ES-I3 (cell line): ENCODE measurements at regions not wholly inside any gene's neighbourhood (a gene's known extent, or its start where the extent isn't known, plus 50 kb on each side); places are given as distances from the start of the nearest gene placed in this dataset.

Source experiments
- H3K36me3 ChIP-seq: 2 replicates; pipeline ENCODE4 v1.6.1; 2013; ENCODE audit warnings: mild to moderate bottlenecking, low read length, control low read depth, moderate library complexity; ENCODE audit not compliant: insufficient read depth
- H3K4me1 ChIP-seq: 2 replicates; pipeline ENCODE4 v1.6.1; 2013; ENCODE audit warnings: mild to moderate bottlenecking, control low read depth, low read length; ENCODE audit not compliant: insufficient read depth
- H3K9ac ChIP-seq: 2 replicates; pipeline ENCODE4 v1.6.1; 2013; ENCODE audit warnings: low read depth, mild to moderate bottlenecking, low read length, moderate library complexity
- H3K9me3 ChIP-seq: 2 replicates; pipeline ENCODE4 v1.6.1; 2013; ENCODE audit warnings: mild to moderate bottlenecking, low read length, moderate library complexity; ENCODE audit not compliant: control insufficient read depth, insufficient read depth

DNA sequence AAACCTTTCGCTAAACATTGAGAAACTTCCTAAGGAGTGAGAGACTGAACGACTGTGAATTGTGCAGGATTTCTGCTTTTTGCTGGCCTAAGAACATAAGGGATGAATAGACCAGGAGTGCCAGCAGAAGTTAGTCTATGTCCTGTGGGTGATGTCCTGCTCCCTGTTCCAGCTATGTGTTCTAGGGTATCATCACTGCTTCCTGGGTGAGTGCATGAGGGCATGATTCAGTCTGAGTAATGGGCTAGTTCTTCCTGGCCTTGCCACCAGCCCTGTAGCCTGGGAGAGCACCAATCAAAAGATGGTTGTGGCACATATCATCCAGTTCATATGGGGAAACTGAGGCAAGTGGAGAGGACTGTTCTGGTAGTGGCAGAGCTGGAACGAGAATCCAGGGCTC lies 153.9 kb upstream of the TPM1 start:
- no peaks in the 10 kb centered on the region for H3K9me3 ChIP-seq
- H3K9ac ChIP-seq = no peak overlapping the region
- peaks cover 24% of the 10 kb centered on the region for H3K4me1 ChIP-seq
- H3K36me3 ChIP-seq = no peaks in the 10 kb centered on the region

DNA sequence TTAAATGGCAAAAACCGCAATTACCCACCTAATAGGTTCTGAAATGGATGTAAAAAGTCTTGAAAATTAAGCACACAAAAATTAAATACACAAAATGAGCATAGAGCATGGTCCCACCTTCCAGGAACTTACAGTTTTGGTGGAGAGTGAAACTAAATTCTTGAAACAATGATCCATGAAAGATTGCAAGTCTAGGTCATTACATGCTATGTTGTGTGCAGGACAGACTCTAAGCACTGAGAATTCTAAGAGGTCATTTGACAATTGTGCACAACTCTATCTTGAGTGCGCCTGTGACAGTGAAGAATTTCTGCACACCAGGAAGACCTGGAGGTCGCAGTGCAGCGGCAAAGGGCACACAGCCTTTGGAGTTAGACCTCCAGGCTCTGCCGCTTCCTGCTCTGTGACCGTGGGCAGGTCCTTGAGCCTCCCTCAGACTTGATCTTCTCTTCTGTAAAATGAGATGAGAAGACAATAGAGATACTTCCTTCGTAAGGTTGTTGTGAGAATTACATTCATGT lies 153.3 kb upstream of the TPM1 start:
- Histone ChIP-seq H3K36me3 (no peaks in the 10 kb centered on the region), H3K9me3 (no peaks in the 10 kb centered on the region), H3K4me1 (peaks cover 27% of the 10 kb centered on the region), H3K9ac (no peak overlapping the region)

DNA sequence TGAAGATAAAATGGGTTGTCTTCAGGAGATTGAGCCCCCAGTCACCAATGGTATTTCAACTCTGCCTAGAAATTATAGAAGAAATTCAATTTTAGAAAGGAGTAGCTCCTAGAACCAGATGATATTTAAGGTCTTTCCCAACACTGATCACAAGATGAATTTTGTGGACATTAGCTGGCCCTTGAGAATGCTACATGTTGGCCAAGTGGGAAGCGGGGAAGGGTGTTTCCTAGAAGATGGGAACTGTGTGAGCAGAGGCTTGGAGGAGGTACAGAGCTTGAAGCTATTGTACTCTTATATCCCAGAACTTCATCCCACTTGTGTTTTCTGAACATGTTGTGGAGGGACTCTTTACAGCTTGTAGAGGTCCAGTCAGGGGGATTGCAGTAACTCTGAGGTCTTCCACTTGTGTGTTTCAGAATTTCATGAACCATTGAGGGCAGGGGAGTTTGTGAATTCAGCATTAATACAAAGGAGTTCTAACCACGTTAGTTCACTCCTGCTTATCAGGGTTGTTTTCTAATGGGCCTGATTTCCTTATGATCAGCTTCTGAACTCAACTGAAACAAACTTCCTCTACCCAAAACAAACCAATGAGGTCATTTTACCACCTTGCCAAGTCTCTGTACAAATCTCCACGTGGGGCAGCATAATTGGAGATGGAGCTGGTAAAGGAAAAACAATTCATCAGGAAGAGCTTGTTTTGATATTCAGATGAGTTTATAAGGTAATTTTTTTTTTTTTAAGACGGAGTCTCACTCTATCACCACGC lies 152.6 kb upstream of the TPM1 start:
- Histone ChIP-seq H3K36me3 (no peaks in the 10 kb centered on the region), H3K4me1 (peaks cover 28% of the 10 kb centered on the region), H3K9me3 (no peaks in the 10 kb centered on the region), H3K9ac (no peak overlapping the region)

DNA sequence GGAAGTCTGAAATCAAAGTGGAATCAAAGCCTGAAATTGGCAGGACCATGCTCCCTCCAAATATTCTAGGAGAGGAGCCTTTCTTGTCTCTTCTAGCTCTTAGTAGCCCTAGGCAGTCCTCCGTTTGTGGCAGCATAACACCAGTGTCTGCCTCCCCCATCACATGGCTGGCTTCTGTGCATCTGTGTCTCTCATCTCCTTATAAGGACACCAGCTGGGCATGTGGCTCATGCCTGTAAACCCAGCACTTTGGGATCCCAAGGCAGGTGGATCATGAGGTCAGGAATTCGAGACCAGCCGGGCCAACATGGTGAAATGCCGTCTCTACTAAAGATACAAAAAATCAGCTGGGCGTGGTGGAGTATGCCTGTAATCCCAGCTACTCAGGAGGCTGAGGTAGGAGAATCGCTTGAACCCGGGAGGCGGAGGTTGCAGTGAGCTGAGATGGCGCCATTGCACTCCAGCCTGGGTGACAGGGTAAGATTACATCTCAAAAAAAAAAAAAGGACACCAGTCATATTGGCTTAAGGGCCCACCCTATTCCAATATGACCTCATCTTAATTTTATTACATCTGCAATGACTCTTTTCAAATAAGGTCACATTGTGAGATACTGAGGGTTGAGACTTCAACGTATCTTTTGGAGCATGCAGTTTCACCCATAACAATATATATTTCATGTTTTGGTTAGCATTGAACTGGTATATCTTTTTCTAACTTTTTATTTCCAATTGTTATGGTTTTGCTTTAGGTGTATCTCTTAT lies 148.0 kb upstream of the TPM1 start:
- H3K9me3 ChIP-seq = no peaks in the 10 kb centered on the region
- H3K4me1 ChIP-seq = peaks cover 29% of the 10 kb centered on the region
- no peak overlapping the region for H3K9ac ChIP-seq
- H3K36me3 ChIP-seq = no peaks in the 10 kb centered on the region

DNA sequence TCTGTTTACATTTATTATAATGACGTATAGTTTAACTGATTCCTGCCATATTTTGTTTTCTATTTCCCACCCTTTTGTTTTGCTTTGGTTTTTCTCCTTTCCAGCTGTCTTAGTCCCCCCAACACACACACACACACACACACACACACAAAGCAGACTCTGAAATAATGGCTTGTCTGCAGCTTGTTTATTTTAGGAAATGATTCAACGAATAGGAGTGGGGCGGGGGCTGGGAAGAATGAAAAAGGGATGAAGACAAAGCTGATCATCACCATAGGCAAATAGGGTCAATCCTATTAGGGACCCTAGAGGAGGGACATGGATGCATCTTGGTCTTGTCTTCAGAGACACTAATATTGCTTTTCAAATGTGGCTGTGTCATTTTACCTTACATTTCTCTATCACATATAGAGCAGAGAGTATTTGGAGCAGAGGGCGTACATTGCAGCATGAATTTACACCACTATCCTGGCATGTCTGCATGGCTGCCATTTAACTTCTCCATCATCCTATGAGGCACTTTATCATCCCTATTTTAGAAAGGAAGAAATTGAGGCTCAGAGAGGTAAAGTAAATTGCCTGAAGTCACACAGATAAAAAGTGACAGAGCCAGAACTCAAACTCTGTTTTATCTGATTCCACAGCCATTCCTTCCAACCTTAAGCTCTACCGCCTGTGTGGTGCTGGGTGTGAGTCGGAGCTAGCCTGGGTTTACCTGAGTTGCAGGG lies 147.2 kb upstream of the TPM1 start:
- H3K4me1 ChIP-seq = peaks cover 29% of the 10 kb centered on the region
- no peaks in the 10 kb centered on the region for H3K36me3 ChIP-seq
- no peaks in the 10 kb centered on the region for H3K9me3 ChIP-seq
- H3K9ac ChIP-seq = no peak overlapping the region

DNA sequence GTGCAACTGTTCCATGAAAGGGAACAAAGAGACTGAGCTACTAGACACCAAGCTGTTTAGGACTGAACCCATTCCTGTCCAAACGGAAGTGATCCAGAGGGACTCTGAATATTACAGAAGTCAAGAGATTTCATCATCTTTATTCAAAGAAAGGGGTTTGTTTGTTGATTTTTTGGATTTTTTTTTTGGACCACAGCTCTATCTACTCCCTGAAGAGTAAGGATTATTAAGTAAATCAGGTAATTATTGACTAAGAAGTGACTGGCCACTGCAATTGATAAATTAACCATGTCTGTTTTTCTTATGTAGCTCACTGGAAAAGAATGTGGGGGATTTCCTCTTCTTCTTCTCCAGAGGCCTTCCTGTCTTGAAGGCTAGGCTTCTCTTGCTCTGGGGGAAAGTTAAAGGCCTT lies 146.6 kb upstream of the TPM1 start:
- Histone ChIP-seq H3K9me3 (no peaks in the 10 kb centered on the region), H3K4me1 (peaks cover 29% of the 10 kb centered on the region), H3K36me3 (no peaks in the 10 kb centered on the region), H3K9ac (peak overlapping the region; percentile 4; the same call in 1 of the 2 replicates)

DNA sequence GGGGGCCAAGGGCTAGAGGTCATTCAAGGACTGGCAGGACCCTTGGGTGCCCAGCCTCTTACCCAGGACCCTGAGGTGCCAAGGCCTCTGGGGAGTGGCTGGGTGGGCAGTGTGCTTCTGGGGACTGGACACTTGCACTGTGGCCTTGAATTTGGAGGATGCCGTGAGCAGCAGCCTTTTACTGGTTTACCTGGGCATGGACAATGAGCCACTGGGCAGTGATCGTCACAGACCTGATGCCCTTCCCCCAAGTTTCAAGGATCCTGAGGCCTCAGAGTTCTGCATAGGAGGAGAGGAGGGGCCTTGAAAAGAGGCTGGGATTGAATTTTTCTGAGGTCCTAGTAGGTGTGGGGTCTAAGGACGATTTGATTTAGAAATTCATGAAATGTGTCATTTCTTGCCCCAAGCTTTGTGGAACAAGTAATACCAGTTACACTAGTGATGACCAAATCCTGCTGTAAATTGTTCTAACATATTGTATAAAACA lies 146.1 kb upstream of the TPM1 start:
- H3K9me3 ChIP-seq = no peaks in the 10 kb centered on the region
- peaks cover 34% of the 10 kb centered on the region for H3K4me1 ChIP-seq
- no peaks in the 10 kb centered on the region for H3K36me3 ChIP-seq
- peak overlapping the region; percentile 4; the same call in 1 of the 2 replicates for H3K9ac ChIP-seq

DNA sequence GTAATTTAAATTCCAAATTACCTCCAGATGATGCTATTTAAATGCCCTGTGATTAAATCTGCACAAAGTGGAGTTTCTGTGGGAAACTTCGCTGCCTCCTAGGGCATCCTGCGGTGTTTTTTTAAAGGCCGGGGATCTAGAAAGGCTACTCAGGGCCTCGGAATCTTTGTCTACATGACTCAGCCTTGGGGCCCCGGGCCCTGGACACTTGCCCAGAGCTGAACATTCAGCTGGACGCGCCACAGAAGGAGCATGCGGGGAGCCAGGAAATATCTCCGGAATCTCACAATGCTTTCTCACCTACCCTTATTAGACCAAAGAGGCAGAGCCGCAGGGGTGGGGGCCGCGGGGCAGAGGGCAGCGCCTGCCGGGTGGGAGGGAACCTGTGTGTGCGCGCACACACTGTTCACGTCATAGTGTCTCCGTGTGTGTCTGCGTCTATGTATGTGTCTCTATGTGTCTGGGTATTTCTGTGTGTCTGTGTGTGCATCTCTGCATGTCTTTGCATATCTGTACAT lies 145.5 kb upstream of the TPM1 start:
- no peak overlapping the region for H3K9ac ChIP-seq
- H3K4me1 ChIP-seq = peaks cover 39% of the 10 kb centered on the region
- H3K36me3 ChIP-seq = no peaks in the 10 kb centered on the region
- no peaks in the 10 kb centered on the region for H3K9me3 ChIP-seq

DNA sequence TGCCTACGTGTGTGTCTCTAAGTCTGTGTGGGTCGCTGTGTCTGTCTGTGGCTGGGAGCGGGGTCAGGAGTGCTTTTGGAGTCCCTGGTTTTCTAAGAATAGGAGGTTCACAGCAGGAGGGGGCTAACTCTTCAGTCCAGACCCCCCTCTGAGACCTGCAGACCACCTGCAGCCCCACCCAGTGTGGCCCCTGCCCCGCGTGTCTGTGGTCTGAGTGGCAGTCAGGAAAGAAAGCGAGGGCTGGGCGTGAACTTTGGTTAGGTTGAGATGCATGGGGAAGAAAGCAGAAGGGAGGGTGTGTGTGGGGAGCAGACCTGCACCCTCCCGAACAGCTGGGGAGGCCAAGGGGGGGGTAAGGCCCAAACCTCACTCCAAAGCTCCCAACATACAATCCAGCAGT lies 144.9 kb upstream of the TPM1 start:
- Histone ChIP-seq H3K36me3 (no peaks in the 10 kb centered on the region), H3K9me3 (no peaks in the 10 kb centered on the region), H3K9ac (no peak overlapping the region), H3K4me1 (peaks cover 45% of the 10 kb centered on the region)

DNA sequence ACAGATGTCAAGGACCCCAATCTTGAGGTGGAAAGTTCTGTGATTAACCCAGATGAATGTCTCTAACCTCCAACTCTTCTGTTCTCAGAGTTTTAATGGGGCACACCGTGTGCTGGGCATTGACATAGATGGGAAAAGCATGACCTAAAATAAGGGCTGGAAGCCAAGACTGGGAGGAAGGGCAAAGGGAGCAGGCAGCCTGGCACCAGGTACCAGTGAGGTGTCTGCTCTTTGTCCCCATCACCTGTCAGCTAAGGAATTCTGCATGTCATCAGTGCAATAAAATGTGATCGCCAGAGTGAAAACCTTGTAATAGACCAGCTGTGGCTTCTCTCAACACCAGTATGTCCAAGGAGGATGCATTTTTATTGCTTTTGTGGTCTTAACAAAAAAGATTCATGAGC lies 143.5 kb upstream of the TPM1 start:
- peaks cover 53% of the 10 kb centered on the region for H3K4me1 ChIP-seq
- H3K36me3 ChIP-seq = no peaks in the 10 kb centered on the region
- no peak overlapping the region for H3K9ac ChIP-seq
- no peaks in the 10 kb centered on the region for H3K9me3 ChIP-seq

DNA sequence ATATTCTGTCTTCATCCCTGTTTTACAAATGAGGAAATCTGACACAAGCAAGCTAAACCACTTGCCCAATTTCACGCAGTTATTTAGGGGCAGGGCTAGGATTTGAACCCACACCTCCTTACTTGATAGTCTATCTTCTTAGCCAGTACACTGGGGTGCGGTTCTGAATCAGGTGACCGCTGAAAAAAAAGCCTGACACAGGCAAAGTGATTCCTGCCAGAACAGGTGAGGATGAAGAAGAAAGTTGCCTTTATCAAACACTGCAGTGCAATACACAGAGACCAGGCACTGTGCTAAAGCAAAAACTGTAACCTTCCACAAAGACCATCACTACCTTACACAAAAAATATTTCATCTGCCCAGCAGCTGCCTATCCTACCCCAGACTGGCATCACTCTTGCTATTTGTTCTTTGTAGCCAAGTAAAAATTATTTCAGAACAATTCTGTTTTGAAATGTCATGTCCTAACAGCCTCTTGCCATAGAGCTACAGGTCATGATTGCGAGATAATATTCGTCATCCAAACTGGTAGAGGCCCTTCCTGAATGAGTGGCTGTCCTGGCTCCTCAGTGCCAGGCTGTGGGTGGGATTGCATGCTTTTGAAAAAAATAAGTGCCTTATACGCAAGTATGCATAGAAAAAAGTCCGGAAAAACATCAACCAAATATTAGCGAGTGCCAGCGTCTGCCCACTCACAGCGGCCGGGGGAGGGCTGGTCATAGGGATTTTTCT lies 142.3 kb upstream of the TPM1 start:
- Histone ChIP-seq H3K9ac (no peak overlapping the region), H3K36me3 (no peaks in the 10 kb centered on the region), H3K9me3 (no peaks in the 10 kb centered on the region), H3K4me1 (peaks cover 47% of the 10 kb centered on the region)

DNA sequence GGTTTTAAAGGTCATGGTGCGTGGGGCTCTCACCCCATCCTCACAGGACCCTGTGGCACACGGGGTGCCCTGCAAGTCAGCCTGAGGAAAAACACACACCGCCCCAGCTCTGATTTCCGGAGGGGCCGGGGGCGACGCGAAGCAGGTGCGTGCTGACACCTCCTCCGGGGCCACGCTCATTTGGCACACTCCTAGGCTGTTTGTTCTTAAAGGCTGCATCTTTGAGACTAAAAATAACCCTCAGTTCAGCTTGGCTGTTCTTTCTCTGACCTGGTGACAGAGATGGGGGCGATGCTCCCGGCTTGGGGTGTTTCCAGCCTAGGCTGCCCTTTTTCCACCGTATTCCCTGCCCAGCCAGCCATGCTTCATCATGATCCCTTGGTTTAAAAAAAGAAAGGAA lies 141.5 kb upstream of the TPM1 start:
- H3K9ac ChIP-seq = no peak overlapping the region
- peaks cover 39% of the 10 kb centered on the region for H3K4me1 ChIP-seq
- H3K36me3 ChIP-seq = no peaks in the 10 kb centered on the region
- no peaks in the 10 kb centered on the region for H3K9me3 ChIP-seq

DNA sequence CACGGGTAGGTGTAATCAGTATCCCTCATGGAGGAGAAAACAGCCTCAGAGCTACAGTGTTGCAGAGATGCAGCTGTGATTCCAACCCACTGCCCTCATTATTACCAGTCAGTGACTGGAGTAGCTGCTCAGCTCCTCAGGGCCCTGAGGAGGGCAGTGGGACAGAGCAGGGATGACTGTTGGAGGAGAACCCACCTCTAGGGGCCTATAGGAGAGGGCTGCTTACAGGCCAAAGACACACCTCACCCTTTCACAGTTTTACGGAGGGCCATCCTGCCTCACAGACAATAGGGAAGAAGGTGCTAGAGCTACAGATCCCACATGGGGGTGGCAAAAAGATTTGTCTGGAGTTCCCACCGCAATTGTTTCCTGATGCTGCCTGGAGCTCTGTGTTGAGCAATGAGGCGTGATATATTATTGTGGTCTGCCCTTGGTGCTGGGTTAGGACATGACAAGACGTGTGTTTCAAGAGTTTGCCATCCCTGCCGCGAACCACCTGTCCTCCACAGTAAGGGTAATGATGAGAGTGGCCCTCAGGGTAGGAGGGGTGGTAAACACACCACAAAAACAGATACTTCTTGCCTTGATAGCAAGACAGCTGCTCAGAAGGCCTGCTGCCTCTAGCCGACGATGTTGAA lies 140.5 kb upstream of the TPM1 start:
- H3K4me1 ChIP-seq = peaks cover 31% of the 10 kb centered on the region
- H3K9me3 ChIP-seq = no peaks in the 10 kb centered on the region
- no peak overlapping the region for H3K9ac ChIP-seq

More for the DNA sequence above, 140.5 kb upstream of the TPM1 start:
- no peaks in the 10 kb centered on the region for H3K36me3 ChIP-seq
